Left ventricle myocardium inferior (tissue), 1 donor: ENCODE measurements at regions not wholly inside any gene's neighbourhood (a gene's known extent, or its start where the extent isn't known, plus 50 kb on each side); places are given as distances from the start of the nearest gene placed in this dataset.

Experiments
- DNase-seq: peaks from one replicate; pipeline ENCODE4 v3.0.0-alpha.2; 2020
- H3K27ac ChIP-seq: fragments of 200-600 bp; replicated peaks from 2 replicates; pipeline ENCODE4 v1.8.0; 2021
- H3K27me3 ChIP-seq: fragments of 200-600 bp; 2 replicates; pipeline ENCODE4 v1.8.0; 2021; ENCODE audit warnings: low read depth
- H3K36me3 ChIP-seq: fragments of 200-600 bp; 2 replicates; pipeline ENCODE4 v1.8.0; 2021
- H3K4me1 ChIP-seq: fragments of 200-600 bp; 2 replicates; pipeline ENCODE4 v1.8.0; 2021
- H3K4me3 ChIP-seq: fragments of 200-600 bp; 2 replicates; pipeline ENCODE4 v1.8.0; 2021; ENCODE audit warnings: mild to moderate bottlenecking, moderate library complexity
- H3K9me3 ChIP-seq: fragments of 200-600 bp; replicated peaks from 2 replicates; pipeline ENCODE4 v1.8.0; 2021
- intact Hi-C: fragments of 100-400 bp; cut with micrococcal nuclease; formaldehyde crosslinking; loops from one replicate; pipeline ENCODE4 v1.11.0; 2022
- TF ChIP-seq, protein P1 (sequence below): fragments of 200-600 bp; IDR thresholded peaks from 2 replicates; pipeline ENCODE4 v1.8.0; 2021; ENCODE audit warnings: antibody characterized with exemption, mild to moderate bottlenecking, borderline replicate concordance
- donor health status: DM: no; HTN: yes; CAD: no; lungs with severe emphysema.

DNA sequence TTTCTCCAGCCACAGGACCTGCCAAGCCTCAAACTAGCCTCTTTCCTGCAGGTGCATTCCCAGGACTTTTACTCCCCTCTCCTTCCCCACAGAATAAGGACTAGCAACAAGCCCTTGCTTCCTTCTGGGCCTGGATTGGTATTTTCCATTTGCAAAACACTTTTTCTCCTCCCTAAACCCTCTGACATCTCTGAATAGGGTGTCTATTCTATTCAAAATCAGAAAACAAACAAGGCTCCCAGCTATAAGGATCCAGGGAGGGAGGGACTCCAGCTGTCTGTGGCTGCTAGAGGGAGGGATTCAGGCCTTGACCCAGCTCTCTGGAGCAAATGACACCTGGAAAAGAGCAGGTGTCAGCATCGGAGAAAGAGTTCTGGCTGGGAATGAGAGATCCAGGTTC, 168.5 kb upstream of the BDNF start:
- peaks cover 6% of the 10 kb centered on the region for H3K4me1 ChIP-seq
- H3K4me3 ChIP-seq, result no peak overlapping the region
- no peaks in the 10 kb centered on the region for H3K36me3 ChIP-seq
- no peak overlapping the region for H3K27ac ChIP-seq
- H3K9me3 ChIP-seq, result peaks cover 12% of the 10 kb centered on the region
- peaks cover 37% of the 10 kb centered on the region for H3K27me3 ChIP-seq
- intact Hi-C loops, result no loop called here
- TF ChIP-seq, protein P1, sequence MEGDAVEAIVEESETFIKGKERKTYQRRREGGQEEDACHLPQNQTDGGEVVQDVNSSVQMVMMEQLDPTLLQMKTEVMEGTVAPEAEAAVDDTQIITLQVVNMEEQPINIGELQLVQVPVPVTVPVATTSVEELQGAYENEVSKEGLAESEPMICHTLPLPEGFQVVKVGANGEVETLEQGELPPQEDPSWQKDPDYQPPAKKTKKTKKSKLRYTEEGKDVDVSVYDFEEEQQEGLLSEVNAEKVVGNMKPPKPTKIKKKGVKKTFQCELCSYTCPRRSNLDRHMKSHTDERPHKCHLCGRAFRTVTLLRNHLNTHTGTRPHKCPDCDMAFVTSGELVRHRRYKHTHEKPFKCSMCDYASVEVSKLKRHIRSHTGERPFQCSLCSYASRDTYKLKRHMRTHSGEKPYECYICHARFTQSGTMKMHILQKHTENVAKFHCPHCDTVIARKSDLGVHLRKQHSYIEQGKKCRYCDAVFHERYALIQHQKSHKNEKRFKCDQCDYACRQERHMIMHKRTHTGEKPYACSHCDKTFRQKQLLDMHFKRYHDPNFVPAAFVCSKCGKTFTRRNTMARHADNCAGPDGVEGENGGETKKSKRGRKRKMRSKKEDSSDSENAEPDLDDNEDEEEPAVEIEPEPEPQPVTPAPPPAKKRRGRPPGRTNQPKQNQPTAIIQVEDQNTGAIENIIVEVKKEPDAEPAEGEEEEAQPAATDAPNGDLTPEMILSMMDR, result no peak
- no peak for DNase-seq

DNA sequence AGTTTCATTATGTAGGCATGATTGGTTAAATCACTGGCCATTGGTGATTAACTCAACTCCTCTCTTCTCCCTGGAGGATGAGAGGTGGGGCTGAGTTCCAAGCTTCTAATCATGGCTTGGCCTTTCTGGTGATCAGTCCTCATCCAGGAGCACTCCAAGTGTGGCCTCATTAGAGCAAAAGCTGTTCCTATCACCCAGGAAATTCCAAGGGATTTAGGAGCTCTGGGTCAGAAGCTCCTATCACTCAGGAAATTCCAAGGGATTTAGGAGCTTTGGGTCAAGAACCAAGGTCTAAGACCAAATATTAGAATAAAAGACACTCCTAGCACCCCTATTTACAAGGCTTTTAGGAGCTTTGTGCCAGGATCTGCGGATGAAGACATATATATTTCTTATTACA, 168.0 kb upstream of the BDNF start:
- peaks cover under 1% of the 10 kb centered on the region for H3K4me1 ChIP-seq
- no peak for DNase-seq
- H3K36me3 ChIP-seq, result no peaks in the 10 kb centered on the region
- peaks cover 37% of the 10 kb centered on the region for H3K27me3 ChIP-seq
- TF ChIP-seq, protein P1, result no peak
- no peak overlapping the region for H3K27ac ChIP-seq
- peaks cover 12% of the 10 kb centered on the region for H3K9me3 ChIP-seq
- intact Hi-C loops, result no loop called here
- H3K4me3 ChIP-seq, result no peak overlapping the region

DNA sequence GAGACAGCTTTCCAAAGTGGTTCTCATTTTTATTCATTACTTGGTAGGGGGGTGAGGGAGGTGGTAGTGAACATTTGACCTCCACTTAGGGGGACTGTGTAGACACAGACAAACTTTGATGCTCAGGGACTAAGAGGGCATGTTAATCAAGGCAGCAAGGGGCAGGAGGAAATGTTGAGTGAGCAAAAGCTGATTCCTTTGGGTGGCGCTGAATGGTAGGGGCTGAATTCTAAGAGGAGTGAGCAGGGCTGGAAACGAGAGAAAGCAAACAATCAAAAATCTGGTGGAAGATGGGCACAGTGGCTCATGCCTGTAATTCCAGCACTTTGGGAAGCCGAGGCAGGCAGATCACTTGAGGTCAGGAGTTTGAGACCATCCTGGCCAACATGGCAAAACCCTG, 164.8 kb upstream of the BDNF start:
- H3K4me1 ChIP-seq, result no peaks in the 10 kb centered on the region
- intact Hi-C loops, result no loop called here
- no peak overlapping the region for H3K27ac ChIP-seq
- H3K4me3 ChIP-seq, result no peak overlapping the region
- peaks cover 30% of the 10 kb centered on the region for H3K27me3 ChIP-seq
- DNase-seq, result no peak
- no peaks in the 10 kb centered on the region for H3K9me3 ChIP-seq
- TF ChIP-seq, protein P1, result no peak
- H3K36me3 ChIP-seq, result no peaks in the 10 kb centered on the region

DNA sequence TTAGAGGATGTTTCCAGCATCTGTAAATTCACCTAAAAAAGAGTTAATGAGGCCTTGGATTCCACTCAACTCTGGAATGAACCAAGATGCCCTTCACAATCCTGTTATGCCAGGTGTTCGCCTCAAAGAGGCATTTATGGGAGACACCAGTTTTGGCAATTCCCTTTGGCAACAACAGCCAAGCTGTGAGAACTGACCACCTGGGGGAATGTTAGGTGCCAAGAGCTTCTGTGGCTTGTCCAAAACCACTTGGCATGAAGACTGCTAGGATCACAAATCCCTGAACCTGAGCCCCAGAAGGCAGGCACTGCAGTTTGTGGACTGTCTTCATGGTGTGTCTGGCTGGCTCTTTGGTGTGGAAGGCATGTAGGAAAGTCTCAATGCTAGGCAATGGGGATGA, 164.4 kb upstream of the BDNF start:
- Histone ChIP-seq H3K9me3 (no peaks in the 10 kb centered on the region), H3K27me3 (peaks cover 25% of the 10 kb centered on the region), H3K4me3 (no peak overlapping the region), H3K4me1 (no peaks in the 10 kb centered on the region), H3K36me3 (no peaks in the 10 kb centered on the region), H3K27ac (no peak overlapping the region)
- TF ChIP-seq, protein P1, result no peak
- DNase-seq, result no peak
- intact Hi-C loops, result no loop called here

DNA sequence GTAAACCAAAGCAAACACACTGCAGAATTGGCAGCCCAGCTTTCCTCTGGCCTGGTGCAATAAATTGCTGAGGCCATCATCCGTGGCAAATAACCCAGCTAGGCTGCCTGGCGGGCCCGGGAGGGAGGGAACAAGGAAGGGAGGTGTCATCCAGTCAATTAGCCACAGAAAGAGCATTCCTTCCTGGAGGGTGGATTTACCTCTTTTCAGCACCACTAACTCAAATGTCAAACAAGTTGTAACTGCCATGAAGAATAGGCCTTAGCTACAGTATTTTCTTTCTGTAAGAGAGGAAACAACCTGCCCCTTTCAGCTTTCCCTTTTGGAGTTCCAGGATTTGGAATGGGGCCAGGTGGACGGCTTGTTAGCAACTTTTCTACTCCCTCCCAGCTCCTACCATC, 163.8 kb upstream of the BDNF start:
- TF ChIP-seq, protein P1, result no peak
- H3K36me3 ChIP-seq, result no peaks in the 10 kb centered on the region
- no peak overlapping the region for H3K4me3 ChIP-seq
- intact Hi-C loops, result no loop called here
- no peak for DNase-seq
- peaks cover 26% of the 10 kb centered on the region for H3K27me3 ChIP-seq
- H3K27ac ChIP-seq, result no peak overlapping the region
- no peaks in the 10 kb centered on the region for H3K9me3 ChIP-seq
- H3K4me1 ChIP-seq, result no peaks in the 10 kb centered on the region

DNA sequence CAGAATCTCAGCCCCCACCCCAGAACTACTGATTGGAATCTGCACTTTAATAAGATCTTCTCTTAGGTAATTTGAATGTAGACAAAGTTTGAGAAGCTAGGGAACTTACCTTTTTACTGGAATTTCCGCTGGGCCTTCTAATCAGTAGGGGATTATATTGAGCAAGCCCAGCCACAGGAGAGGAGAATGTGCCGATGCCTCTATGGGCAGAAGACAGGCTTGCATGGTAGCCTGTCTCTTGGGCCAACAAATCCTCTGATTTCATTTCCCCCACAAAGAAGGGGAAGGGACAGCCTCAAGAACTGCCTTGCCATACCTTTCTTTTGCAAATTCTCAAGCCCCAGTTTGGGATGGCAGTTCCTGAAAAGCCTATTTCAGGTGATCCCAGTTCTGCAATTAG, 163.4 kb upstream of the BDNF start:
- intact Hi-C loops, result no loop called here
- no peak overlapping the region for H3K27ac ChIP-seq
- TF ChIP-seq, protein P1, result no peak

More for the DNA sequence above, 163.4 kb upstream of the BDNF start:
- H3K4me3 ChIP-seq, result no peak overlapping the region
- no peaks in the 10 kb centered on the region for H3K4me1 ChIP-seq
- peaks cover 26% of the 10 kb centered on the region for H3K27me3 ChIP-seq
- DNase-seq, result no peak
- H3K36me3 ChIP-seq, result no peaks in the 10 kb centered on the region
- H3K9me3 ChIP-seq, result no peaks in the 10 kb centered on the region
